Endothelial cell of umbilical vein (primary cell): ENCODE measurements at regions not wholly inside any gene's neighbourhood (a gene's known extent, or its start where the extent isn't known, plus 50 kb on each side); places are given as distances from the start of the nearest gene placed in this dataset.

Source experiments
- BruUV-seq: library from RNA; stranded (reverse); fragments of 400-500 nt; replicated peaks from 2 replicates; lab custom pipeline; 2021; lab: Mats Ljungman, UMichigan
- CTCF ChIA-PET: fragments of 300-600, 350-600 bp; sonication (Branson Sonifier 250); formaldehyde crosslinking; loops from one replicate; lab custom pipeline; 2021; ENCODE audit warnings: antibody characterized with exemption, inconsistent platforms; lab: Charles Lee
- POLR2A ChIA-PET: fragments of 300-600, 350-600 bp; sonication (Branson Sonifier 250); formaldehyde crosslinking; loops from one replicate; lab custom pipeline; 2021; ENCODE audit warnings: antibody characterized with exemption, inconsistent platforms; lab: Charles Lee
- DNase-seq: peaks from one replicate; pipeline ENCODE4 v3.0.0-alpha.2; 2011; ENCODE audit warnings: low read depth, low spot score
- FAIRE-seq: peaks from 2 replicates; lab custom pipeline; 2011; peaks lifted over from hg19 to GRCh38; lab: Jason Lieb, UNC
- H2AFZ ChIP-seq: 2 replicates; pipeline ENCODE4 v1.6.0; 2012; ENCODE audit warnings: low read depth, low read length, control low read depth, inconsistent platforms
- H3K27ac ChIP-seq: 2 replicates; pipeline ENCODE4 v1.5.1; 2011; ENCODE audit warnings: low read depth, mild to moderate bottlenecking, control low read depth, low read length, moderate library complexity; ENCODE audit not compliant: insufficient read depth
- H3K27me3 ChIP-seq, 2 experiments: 2 replicates each; pipeline versions ENCODE4 v1.6.0 to v1.6.1; 2011; ENCODE audit warnings: low read length in 2 of 2, mixed read lengths in 1 of 2; ENCODE audit not compliant: control insufficient read depth in 2 of 2, insufficient read depth in 2 of 2
- H3K36me3 ChIP-seq, 2 experiments: 2 replicates in 1 of 2; 3 replicates in 1 of 2; pipeline ENCODE4 v1.5.1; 2011; ENCODE audit warnings: low read length in 2 of 2, mild to moderate bottlenecking in 1 of 2, moderate library complexity in 1 of 2; ENCODE audit not compliant: control insufficient read depth in 2 of 2, insufficient read depth in 2 of 2; ENCODE audit errors: extremely low read depth in 1 of 2
- H3K4me1 ChIP-seq: 3 replicates; pipeline ENCODE4 v1.5.1; 2011; ENCODE audit warnings: mild to moderate bottlenecking, low read length; ENCODE audit not compliant: control insufficient read depth, insufficient read depth; ENCODE audit errors: extremely low read depth
- H3K4me2 ChIP-seq: 2 replicates; pipeline ENCODE4 v1.6.1; 2011; ENCODE audit warnings: low read length, control low read depth, mixed read lengths; ENCODE audit not compliant: insufficient read depth
- H3K4me3 ChIP-seq, 3 experiments: fragments of 200-600 bp in 1 of 3; sonication (generic), shearing (Covaris generic) in 1 of 3; replicated peaks in 1 of 3; 2 replicates each; pipeline ENCODE4 v1.5.1; 2011 to 2016; ENCODE audit warnings: control low read depth in 3 of 3, low read length in 3 of 3, mild to moderate bottlenecking in 2 of 3, inconsistent platforms in 1 of 3, low read depth in 1 of 3, moderate library complexity in 1 of 3; ENCODE audit not compliant: insufficient read depth in 1 of 3
- H3K79me2 ChIP-seq: 2 replicates; pipeline ENCODE4 v1.6.0; 2012; ENCODE audit warnings: low read length, inconsistent platforms; ENCODE audit not compliant: control insufficient read depth, insufficient read depth
- H3K9ac ChIP-seq: replicated peaks from 2 replicates; pipeline ENCODE3; 2011; ENCODE audit warnings: low read length, control low read depth; ENCODE audit not compliant: insufficient read depth; ENCODE audit errors: extremely low read depth
- H3K9me1 ChIP-seq: replicated peaks from 3 replicates; pipeline ENCODE4 v1.6.0; 2011; ENCODE audit warnings: mild to moderate bottlenecking, low read length; ENCODE audit not compliant: control insufficient read depth, insufficient read depth; ENCODE audit errors: extremely low read depth
- H3K9me3 ChIP-seq: replicated peaks from 2 replicates; pipeline ENCODE4 v1.5.1; 2012; ENCODE audit warnings: low read length, inconsistent platforms; ENCODE audit not compliant: control insufficient read depth, insufficient read depth
- H4K20me1 ChIP-seq: replicated peaks from 2 replicates; pipeline ENCODE3; 2011; ENCODE audit warnings: mild to moderate bottlenecking, low read length; ENCODE audit not compliant: control insufficient read depth, insufficient read depth; ENCODE audit errors: extremely low read depth
- EZH2 ChIP-seq: IDR thresholded peaks from 2 replicates; pipeline ENCODE4 v1.6.1; 2012; ENCODE audit warnings: borderline replicate concordance, low read depth, mild to moderate bottlenecking, moderate library complexity, low read length, inconsistent platforms; ENCODE audit not compliant: severe bottlenecking
- FOS ChIP-seq: IDR thresholded peaks from 2 replicates; pipeline ENCODE4 v1.6.1; 2011; ENCODE audit warnings: mild to moderate bottlenecking, low read length, moderate library complexity, borderline replicate concordance; ENCODE audit not compliant: insufficient read depth
- GATA2 ChIP-seq: IDR thresholded peaks from 2 replicates; pipeline ENCODE4 v1.7.0; 2011; ENCODE audit warnings: low read depth, mild to moderate bottlenecking, moderate library complexity, mixed read lengths, low read length; ENCODE audit not compliant: insufficient read length, insufficient read depth
- JUN ChIP-seq: IDR thresholded peaks from 2 replicates; pipeline ENCODE4 v1.6.1; 2011; ENCODE audit warnings: borderline replicate concordance, low read depth; ENCODE audit not compliant: insufficient read length, insufficient read depth
- MYC ChIP-seq: IDR thresholded peaks from one replicate; pipeline ENCODE4 v1.6.1; 2011; ENCODE audit warnings: mild to moderate bottlenecking, low read depth, low read length
- POLR2A ChIP-seq: IDR thresholded peaks from 2 replicates; pipeline ENCODE4 v1.6.1; 2012; ENCODE audit warnings: low read depth, mild to moderate bottlenecking, control low read depth, low read length
- POLR2AphosphoS5 ChIP-seq: IDR thresholded peaks from 2 replicates; pipeline ENCODE4 v1.6.1; 2012; ENCODE audit warnings: low read depth, mild to moderate bottlenecking, control low read depth, low read length, moderate library complexity; ENCODE audit not compliant: insufficient read depth
- dilution Hi-C: fragments of 300-500 bp; cut with MboI; formaldehyde crosslinking; loops from one replicate; pipeline ENCODE4 v1.15.0; 2019; ENCODE audit warnings: low sequenced_read_pairs; ENCODE audit not compliant: extremely low pct_ligation_motif_present
- intact Hi-C: fragments of 100-400 bp; cut with micrococcal nuclease; formaldehyde crosslinking; loops from one replicate; pipeline ENCODE4 v1.10.0; 2022
- TF ChIP-seq, protein P1 (sequence below), 2 donors: IDR thresholded peaks; 1 replicate in 1 of 2; 2 replicates in 1 of 2; pipeline ENCODE4 v1.5.1; 2011; ENCODE audit warnings: low read length in 2 of 2, mild to moderate bottlenecking in 2 of 2, moderate library complexity in 2 of 2, control low read depth in 1 of 2, inconsistent platforms in 1 of 2, low read depth in 1 of 2; ENCODE audit not compliant: insufficient read depth in 1 of 2; ENCODE audit errors: extremely low read depth in 1 of 2
- TF ChIP-seq, protein P2 (sequence below): IDR thresholded peaks from 2 replicates; pipeline ENCODE4 v1.6.1; 2011; ENCODE audit not compliant: insufficient read depth, insufficient read length

DNA sequence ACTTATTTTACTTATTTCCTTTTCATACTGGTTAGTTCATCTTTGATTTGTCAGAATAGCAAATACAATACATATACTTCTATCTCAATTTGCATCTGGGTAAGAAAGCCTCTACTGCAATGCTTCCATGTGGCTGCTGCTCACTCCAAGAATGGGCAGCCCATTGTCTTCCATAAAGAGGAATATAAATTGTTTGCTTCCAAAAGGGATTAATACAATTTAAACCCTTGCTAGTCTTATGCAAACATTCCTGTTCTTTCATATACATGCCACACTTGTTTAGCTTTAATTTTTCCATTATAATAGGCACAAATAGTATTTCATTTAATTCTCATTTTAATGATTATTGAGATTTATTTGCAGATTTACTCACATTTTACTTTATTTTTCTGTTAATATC lies 555.4 kb upstream of the POM121L12 start:
- no peak for FAIRE-seq
- H3K9ac ChIP-seq = no peak overlapping the region

DNA sequence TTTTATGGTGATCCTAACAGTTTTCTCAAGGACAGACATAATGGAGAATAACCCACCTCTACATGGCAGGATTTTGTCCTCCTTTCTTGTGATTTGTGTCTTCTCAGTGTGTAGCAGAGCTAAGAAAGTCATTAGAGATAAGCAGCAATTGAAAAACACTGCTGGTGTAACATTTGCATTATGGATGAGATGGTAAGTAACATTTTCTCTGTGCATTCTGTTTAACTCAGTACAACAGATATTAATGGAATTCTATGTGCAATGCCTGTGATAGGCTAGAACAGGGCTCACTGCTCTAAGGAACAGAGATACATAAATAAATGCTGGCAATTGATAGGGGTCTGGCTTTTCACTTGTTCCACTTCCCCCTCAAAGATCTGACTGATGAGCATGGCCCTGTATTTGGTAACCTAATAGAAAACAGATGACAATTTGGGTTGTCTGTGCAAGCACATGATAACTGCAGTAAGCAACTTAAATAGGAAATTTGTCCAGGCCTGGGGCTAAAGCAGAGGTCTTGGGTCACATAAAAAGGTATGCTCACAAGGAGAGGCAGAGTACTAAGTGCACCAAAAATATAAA lies 560.3 kb upstream of the POM121L12 start:
- no peaks in the 10 kb centered on the region for H4K20me1 ChIP-seq
- ChIA-PET POLR2A (no interaction called here), CTCF (no interaction called here)
- H3K79me2 ChIP-seq = no peaks in the 10 kb centered on the region
- no peaks in the 10 kb centered on the region for H3K36me3 ChIP-seq
- H3K9me1 ChIP-seq = no peaks in the 10 kb centered on the region
- H2AFZ ChIP-seq = no peak overlapping the region
- no peak overlapping the region for H3K9ac ChIP-seq
- no TSS peak for BruUV-seq
- H3K9me3 ChIP-seq = no peaks in the 10 kb centered on the region
- H3K27ac ChIP-seq = no peak overlapping the region
- dilution Hi-C loops (no loop called here), intact Hi-C loops (no loop called here)
- no peaks in the 10 kb centered on the region for H3K4me1 ChIP-seq
- H3K4me2 ChIP-seq = no peak overlapping the region
- DNase-seq = no peak
- no peak overlapping the region for H3K4me3 ChIP-seq
- no peak for TF ChIP-seq POLR2AphosphoS5
- TF ChIP-seq, protein P1, sequence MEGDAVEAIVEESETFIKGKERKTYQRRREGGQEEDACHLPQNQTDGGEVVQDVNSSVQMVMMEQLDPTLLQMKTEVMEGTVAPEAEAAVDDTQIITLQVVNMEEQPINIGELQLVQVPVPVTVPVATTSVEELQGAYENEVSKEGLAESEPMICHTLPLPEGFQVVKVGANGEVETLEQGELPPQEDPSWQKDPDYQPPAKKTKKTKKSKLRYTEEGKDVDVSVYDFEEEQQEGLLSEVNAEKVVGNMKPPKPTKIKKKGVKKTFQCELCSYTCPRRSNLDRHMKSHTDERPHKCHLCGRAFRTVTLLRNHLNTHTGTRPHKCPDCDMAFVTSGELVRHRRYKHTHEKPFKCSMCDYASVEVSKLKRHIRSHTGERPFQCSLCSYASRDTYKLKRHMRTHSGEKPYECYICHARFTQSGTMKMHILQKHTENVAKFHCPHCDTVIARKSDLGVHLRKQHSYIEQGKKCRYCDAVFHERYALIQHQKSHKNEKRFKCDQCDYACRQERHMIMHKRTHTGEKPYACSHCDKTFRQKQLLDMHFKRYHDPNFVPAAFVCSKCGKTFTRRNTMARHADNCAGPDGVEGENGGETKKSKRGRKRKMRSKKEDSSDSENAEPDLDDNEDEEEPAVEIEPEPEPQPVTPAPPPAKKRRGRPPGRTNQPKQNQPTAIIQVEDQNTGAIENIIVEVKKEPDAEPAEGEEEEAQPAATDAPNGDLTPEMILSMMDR (IDR thresholded peaks at IDR 0.05; ENCODE audit: extremely low read depth in 1 of 2, insufficient read depth in 1 of 2, low read depth in 1 of 2, low read length in 2 of 2) = no peak
- TF ChIP-seq MYC = no peak
- TF ChIP-seq FOS = no peak
- no peak for TF ChIP-seq POLR2A
- TF ChIP-seq, protein P2, sequence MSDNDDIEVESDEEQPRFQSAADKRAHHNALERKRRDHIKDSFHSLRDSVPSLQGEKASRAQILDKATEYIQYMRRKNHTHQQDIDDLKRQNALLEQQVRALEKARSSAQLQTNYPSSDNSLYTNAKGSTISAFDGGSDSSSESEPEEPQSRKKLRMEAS = no peak
- TF ChIP-seq EZH2 = no peak
- no peak for TF ChIP-seq GATA2
- TF ChIP-seq JUN = no peak
- no peak for FAIRE-seq
- no peaks in the 10 kb centered on the region for H3K27me3 ChIP-seq

More for the DNA sequence above, 555.4 kb upstream of the POM121L12 start:
- CTCF ChIA-PET = no interaction called here
- intact Hi-C loops = no loop called here
- POLR2A ChIA-PET = no interaction called here
- no peaks in the 10 kb centered on the region for H3K4me1 ChIP-seq
- no peak overlapping the region for H3K4me2 ChIP-seq
- H4K20me1 ChIP-seq = no peaks in the 10 kb centered on the region
- H3K36me3 ChIP-seq = no peaks in the 10 kb centered on the region
- no peak overlapping the region for H2AFZ ChIP-seq
- no TSS peak for BruUV-seq
- H3K9me1 ChIP-seq = no peaks in the 10 kb centered on the region
- H3K4me3 ChIP-seq = no peak overlapping the region
- no peaks in the 10 kb centered on the region for H3K79me2 ChIP-seq
- no peak for DNase-seq
- H3K27ac ChIP-seq = no peak overlapping the region
- no peaks in the 10 kb centered on the region for H3K27me3 ChIP-seq
- dilution Hi-C loops = no loop called here
- TF ChIP-seq MYC (no peak), EZH2 (no peak), POLR2AphosphoS5 (no peak), FOS (no peak)
- H3K9me3 ChIP-seq = no peaks in the 10 kb centered on the region
